ENCODE measurements at regions not wholly inside any gene's neighbourhood (a gene's known extent, or its start where the extent isn't known, plus 50 kb on each side); places are given as distances from the start of the nearest gene placed in this dataset.

DNA sequence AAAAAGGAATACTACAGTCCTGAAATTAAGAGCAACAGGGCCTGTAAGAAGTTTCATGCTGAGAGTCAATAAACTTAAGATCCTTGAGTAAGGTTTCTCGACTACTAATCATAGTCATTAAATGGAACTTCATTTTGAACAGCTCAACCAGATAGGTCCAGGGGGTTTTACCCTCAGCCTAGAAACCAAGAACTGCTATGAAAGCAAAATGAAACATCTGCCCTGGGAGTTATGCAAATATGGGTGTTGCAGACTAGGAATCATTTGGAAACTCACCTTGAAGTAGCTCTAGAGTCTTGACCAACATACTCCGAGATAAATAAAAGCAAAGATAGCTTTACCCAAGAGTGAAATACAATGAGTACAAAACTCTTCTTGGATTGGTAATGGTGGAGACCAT is 128.0 kb downstream of the HGF start:
- no peak for TF ChIP-seq POLR2A (IDR thresholded peaks at IDR 0.05; ENCODE audit: low read depth, low read length)
- TF ChIP-seq POLR2AphosphoS5 (IDR thresholded peaks at IDR 0.05; ENCODE audit: low read depth, low read length): no peak
- TF ChIP-seq TAF1 (IDR thresholded peaks at IDR 0.05; ENCODE audit: low read depth, low read length): no peak
- TF ChIP-seq POU2F2 (IDR thresholded peaks at IDR 0.05; ENCODE audit: low read depth, low read length): no peak
- no peak for TF ChIP-seq SPI1 (IDR thresholded peaks at IDR 0.05; ENCODE audit: low read depth, low read length)
- no peak for TF ChIP-seq PAX5 (IDR thresholded peaks at IDR 0.05; ENCODE audit: insufficient read depth, low read length, severe bottlenecking)
